Cerebellar nuclear complex (tissue), 1 donor: ENCODE measurements at regions not wholly inside any gene's neighbourhood (a gene's known extent, or its start where the extent isn't known, plus 50 kb on each side); places are given as distances from the start of the nearest gene placed in this dataset.

Source experiments
- DNase-seq, 2 experiments: peaks; one replicate each; lab custom pipeline; 2025; lab: John Stamatoyannopoulos, UW

GRCh38 chr10:25114036-25114411 lies 60.8 kb upstream of the GPR158 start:
- no peak for DNase-seq

- no peak for DNase-seq
Measured at GRCh38 chr10:25117757-25118156, 57.0 kb upstream of the GPR158 start.

DNA sequence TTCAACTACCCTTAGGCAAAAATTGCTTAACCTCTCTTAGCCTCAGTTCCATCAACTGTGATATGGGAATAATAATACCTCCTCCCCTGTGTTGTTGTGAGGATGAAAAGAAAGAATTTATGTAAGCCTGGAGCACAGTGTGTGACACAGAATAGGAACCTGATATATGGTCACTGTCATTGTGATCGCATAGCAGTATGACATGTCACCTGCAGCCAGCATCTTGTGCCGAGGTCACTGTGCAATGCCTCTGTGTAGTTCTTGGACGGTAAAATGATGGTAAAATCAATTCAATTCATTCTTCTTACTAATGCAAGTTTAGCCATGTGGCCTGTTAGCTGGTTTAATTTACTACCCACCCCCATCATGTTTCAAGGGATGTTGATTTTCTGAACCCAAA lies 54.6 kb upstream of the GPR158 start:
- no peak for DNase-seq
